H9 (cell line): ENCODE measurements at regions not wholly inside any gene's neighbourhood (a gene's known extent, or its start where the extent isn't known, plus 50 kb on each side); places are given as distances from the start of the nearest gene placed in this dataset.
"Not testable (repeated sequence)": the region's sequence is repeated elsewhere in the genome, so short reads cannot be mapped to it uniquely, and the experiment has no call there.

ENCODE experiments used
- DNase-seq: peaks from one replicate; pipeline ENCODE4 v3.0.0-alpha.2; 2017
- H2AFZ ChIP-seq: one replicate; pipeline ENCODE4 v1.6.1; 2013; ENCODE audit warnings: mild to moderate bottlenecking, low read length, control low read depth, moderate library complexity
- H2AK5ac ChIP-seq: 2 replicates; pipeline ENCODE4 v1.6.1; 2013; ENCODE audit warnings: low read length, control low read depth, mixed read lengths; ENCODE audit not compliant: insufficient read length
- H2BK120ac ChIP-seq: one replicate; pipeline ENCODE4 v1.6.1; 2013; ENCODE audit warnings: low read depth, mild to moderate bottlenecking, low read length, control low read depth, inconsistent platforms; ENCODE audit not compliant: poor library complexity, severe bottlenecking
- H2BK12ac ChIP-seq: 2 replicates; pipeline ENCODE4 v1.6.1; 2013; ENCODE audit warnings: low read length, control low read depth, mixed read lengths, low read depth; ENCODE audit not compliant: insufficient read length
- H2BK15ac ChIP-seq: 2 replicates; pipeline ENCODE4 v1.6.1; 2013; ENCODE audit warnings: low read depth, low read length, control low read depth
- H2BK20ac ChIP-seq: one replicate; pipeline ENCODE4 v1.6.1; 2013; ENCODE audit warnings: low read depth, mild to moderate bottlenecking, low read length, control low read depth, inconsistent platforms; ENCODE audit not compliant: poor library complexity, severe bottlenecking
- H2BK5ac ChIP-seq: 2 replicates; pipeline ENCODE4 v1.6.1; 2013; ENCODE audit warnings: low read length, control low read depth, mixed read lengths; ENCODE audit not compliant: insufficient read length
- H3K14ac ChIP-seq: 2 replicates; pipeline ENCODE4 v1.6.1; 2013; ENCODE audit warnings: low read length, control low read depth; ENCODE audit not compliant: insufficient read depth
- H3K18ac ChIP-seq: 2 replicates; pipeline ENCODE4 v1.6.1; 2013; ENCODE audit warnings: low read depth, mild to moderate bottlenecking, mixed read lengths, low read length, control low read depth; ENCODE audit not compliant: insufficient read length
- H3K23ac ChIP-seq: 2 replicates; pipeline ENCODE4 v1.6.1; 2013; ENCODE audit warnings: low read length, control low read depth, mixed read lengths, low read depth; ENCODE audit not compliant: insufficient read length
- H3K23me2 ChIP-seq: 2 replicates; pipeline ENCODE4 v1.6.1; 2013; ENCODE audit warnings: low read depth, mild to moderate bottlenecking, mixed read lengths, low read length, control low read depth; ENCODE audit not compliant: insufficient read length, poor library complexity, severe bottlenecking
- H3K27ac ChIP-seq: 2 replicates; pipeline ENCODE4 v1.5.1; 2013; ENCODE audit warnings: low read length, control low read depth, mixed read lengths, low read depth; ENCODE audit not compliant: insufficient read length
- H3K27me3 ChIP-seq: 2 replicates; pipeline ENCODE4 v1.6.1; 2013; ENCODE audit warnings: low read length, control low read depth, inconsistent platforms; ENCODE audit not compliant: insufficient read depth
- H3K4ac ChIP-seq: 2 replicates; pipeline ENCODE4 v1.6.1; 2013; ENCODE audit warnings: low read depth, mild to moderate bottlenecking, control low read depth, inconsistent platforms, low read length, moderate library complexity
- H3K4me1 ChIP-seq: 2 replicates; pipeline ENCODE4 v1.6.1; 2013; ENCODE audit warnings: low read length, control low read depth, inconsistent platforms; ENCODE audit not compliant: insufficient read depth
- H3K4me2 ChIP-seq: 2 replicates; pipeline ENCODE4 v1.6.1; 2013; ENCODE audit warnings: low read length, control low read depth, mixed read lengths; ENCODE audit not compliant: insufficient read length, insufficient read depth
- H3K56ac ChIP-seq: 2 replicates; pipeline ENCODE4 v1.6.1; 2013; ENCODE audit warnings: low read depth, mild to moderate bottlenecking, mixed read lengths, low read length, control low read depth; ENCODE audit not compliant: insufficient read length
- H3K79me1 ChIP-seq: 2 replicates; pipeline ENCODE4 v1.6.1; 2013; ENCODE audit warnings: low read depth, mild to moderate bottlenecking, moderate library complexity, low read length, control low read depth, inconsistent platforms; ENCODE audit not compliant: insufficient read depth, poor library complexity, severe bottlenecking
- H3K79me2 ChIP-seq: 2 replicates; pipeline ENCODE4 v1.6.1; 2013; ENCODE audit warnings: low read length, control low read depth, inconsistent platforms; ENCODE audit not compliant: insufficient read depth
- H3K9ac ChIP-seq: 2 replicates; pipeline ENCODE4 v1.6.1; 2013; ENCODE audit warnings: low read length, control low read depth, mixed read lengths; ENCODE audit not compliant: insufficient read length; ENCODE audit errors: extremely low read depth
- H3K9me3 ChIP-seq: one replicate; pipeline ENCODE4 v1.6.1; 2013; ENCODE audit warnings: low read depth, low read length, inconsistent platforms; ENCODE audit not compliant: control insufficient read depth
- H3T11ph ChIP-seq: one replicate; pipeline ENCODE4 v1.6.1; 2013; ENCODE audit warnings: mild to moderate bottlenecking, low read length, control low read depth, inconsistent platforms
- H4K20me1 ChIP-seq: one replicate; pipeline ENCODE4 v1.6.1; 2013; ENCODE audit not compliant: control insufficient read depth, insufficient read length, insufficient read depth
- H4K5ac ChIP-seq: 2 replicates; pipeline ENCODE4 v1.6.1; 2013; ENCODE audit warnings: low read depth, mild to moderate bottlenecking, mixed read lengths, low read length, control low read depth; ENCODE audit not compliant: insufficient read length
- H4K8ac ChIP-seq: replicated peaks from 2 replicates; pipeline ENCODE4 v1.6.1; 2013; ENCODE audit warnings: low read length, control low read depth, mixed read lengths, low read depth; ENCODE audit not compliant: insufficient read length
- H4K91ac ChIP-seq: 2 replicates; pipeline ENCODE4 v1.6.1; 2013; ENCODE audit warnings: low read depth, mild to moderate bottlenecking, moderate library complexity, mixed read lengths, low read length, control low read depth; ENCODE audit not compliant: insufficient read length
- H3K27ac Mint-ChIP-seq, 3 experiments: 2 replicates in 2 of 3; 3 replicates in 1 of 3; pipeline ENCODE4 v1.8.0; 2020 to 2021; ENCODE audit warnings: mixed read lengths in 3 of 3, mild to moderate bottlenecking in 1 of 3, moderate library complexity in 1 of 3
- H3K27me3 Mint-ChIP-seq: 2 replicates; pipeline ENCODE4 v1.8.0; 2021; ENCODE audit warnings: low read depth, mild to moderate bottlenecking, moderate library complexity, mixed read lengths
- H3K36me3 Mint-ChIP-seq, 3 experiments: 2 replicates in 2 of 3; 3 replicates in 1 of 3; pipeline ENCODE4 v1.8.0; 2020 to 2021; ENCODE audit warnings: low read depth in 3 of 3, mixed read lengths in 3 of 3; ENCODE audit not compliant: insufficient read depth in 1 of 3
- H3K4me1 Mint-ChIP-seq, 2 experiments: 2 replicates each; pipeline ENCODE4 v1.8.0; 2020; ENCODE audit warnings: mixed read lengths in 2 of 2
- H3K4me3 Mint-ChIP-seq, 2 experiments: 2 replicates in 1 of 2; 3 replicates in 1 of 2; pipeline ENCODE4 v1.8.0; 2020 to 2021; ENCODE audit warnings: mild to moderate bottlenecking in 2 of 2, mixed read lengths in 2 of 2, moderate library complexity in 1 of 2
- H3K9me3 Mint-ChIP-seq, 2 experiments: 2 replicates in 1 of 2; 3 replicates in 1 of 2; pipeline ENCODE4 v1.8.0; 2020; ENCODE audit warnings: mild to moderate bottlenecking in 2 of 2, mixed read lengths in 2 of 2, moderate library complexity in 1 of 2
- WGBS: extraction: QIAGEN DNeasy Blood & Tissue Kit; methylation state at CpG from one replicate; pipeline ENCODE4 v1.1.7; 2013; ENCODE audit warnings: missing lambda C conversion rate, low lambda C conversion rate, mixed read lengths; ENCODE audit not compliant: insufficient read length; ENCODE audit errors: extremely low coverage; 5-methylcytosine and 5-hydroxymethylcytosine counted together

DNA sequence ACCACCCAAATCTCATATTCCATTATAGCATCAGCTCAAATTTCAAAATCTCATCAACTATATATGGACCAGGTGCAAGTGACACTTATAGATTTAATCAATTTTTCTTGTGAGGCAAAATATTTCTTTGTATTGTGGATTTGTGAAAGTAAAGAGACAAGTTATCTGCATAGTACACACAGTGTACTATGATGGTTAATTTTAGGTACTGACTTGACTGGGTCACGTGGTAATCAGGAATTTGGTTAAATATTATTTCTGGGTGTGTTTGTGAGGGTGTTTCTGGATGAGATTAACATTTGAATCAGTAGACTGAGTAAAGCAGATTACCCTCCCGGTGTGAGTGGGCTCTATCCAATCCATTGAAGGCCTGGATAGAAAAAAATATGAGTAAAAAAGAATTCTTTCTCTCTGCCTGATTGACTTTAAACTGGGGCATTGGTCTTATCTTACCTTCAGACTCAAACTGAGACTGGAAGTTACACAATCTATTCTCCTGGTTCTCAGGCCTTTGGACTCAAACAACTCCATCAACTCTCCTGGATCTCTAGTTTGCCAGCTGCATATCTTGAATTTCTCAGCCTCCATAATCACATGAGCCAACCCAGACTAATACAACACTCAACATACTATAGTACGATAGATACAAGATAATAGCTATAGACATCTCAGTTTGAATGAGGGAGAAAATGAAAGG lies 799.9 kb downstream of the NAP1L3 start:
- not testable (repeated sequence) for H3K4me1 Mint-ChIP-seq, H3K4me3 Mint-ChIP-seq, H4K5ac ChIP-seq, H3K9me3 Mint-ChIP-seq, H4K8ac ChIP-seq, H3K27ac ChIP-seq, H2BK120ac ChIP-seq, H4K20me1 ChIP-seq, H3K79me1 ChIP-seq, H3K79me2 ChIP-seq, H2AK5ac ChIP-seq, H3K4me2 ChIP-seq, H3K27me3 Mint-ChIP-seq, H3K4me1 ChIP-seq, H3K23me2 ChIP-seq, H3K18ac ChIP-seq, H2BK5ac ChIP-seq, H2BK20ac ChIP-seq, H3K9ac ChIP-seq, DNase-seq, H3K9me3 ChIP-seq, H2BK15ac ChIP-seq, H3T11ph ChIP-seq, H3K14ac ChIP-seq, H3K4ac ChIP-seq, H3K56ac ChIP-seq, H2BK12ac ChIP-seq, H3K23ac ChIP-seq, H3K27me3 ChIP-seq, H4K91ac ChIP-seq, H2AFZ ChIP-seq
- peak overlapping the region in 1 of 3 experiments; percentile 40; a peak in 1 of 7 replicates for H3K27ac Mint-ChIP-seq
- peaks cover 0 to 13% (median 0%) of the 10 kb centered on the region in 3 experiments; a peak in 3 of 7 replicates for H3K36me3 Mint-ChIP-seq
- no CpG with 5 or more reads among the region's 3 CpGs for WGBS

DNA sequence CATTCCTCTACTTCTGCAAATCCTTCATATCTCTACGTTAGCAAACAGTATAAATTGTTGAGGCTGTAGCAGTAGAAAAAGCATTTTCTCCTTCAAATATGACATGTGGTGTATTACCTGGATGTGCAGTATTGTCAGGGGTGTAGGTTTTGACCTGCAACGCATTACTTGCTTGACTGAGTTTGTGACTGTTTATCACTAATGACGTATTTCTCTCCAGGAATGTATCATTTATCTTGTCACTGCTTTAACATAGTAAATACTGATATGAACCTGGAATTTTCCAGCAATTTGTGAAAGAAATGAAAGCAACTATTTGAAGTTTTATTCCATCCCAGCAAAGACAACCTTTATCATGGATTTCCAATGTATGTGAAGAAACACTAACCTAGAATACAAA lies 823.4 kb downstream of the NAP1L3 start:
- H3K23me2 ChIP-seq, H3K79me2 ChIP-seq, H3K9me3 ChIP-seq, H3K9ac ChIP-seq, H4K91ac ChIP-seq, H3K36me3 Mint-ChIP-seq, H3T11ph ChIP-seq, H3K27ac ChIP-seq, H3K23ac ChIP-seq, H3K27ac Mint-ChIP-seq, H2BK15ac ChIP-seq, H3K27me3 Mint-ChIP-seq, H2AFZ ChIP-seq, H4K8ac ChIP-seq, H4K20me1 ChIP-seq, H2BK20ac ChIP-seq, H3K79me1 ChIP-seq, H4K5ac ChIP-seq, H3K27me3 ChIP-seq, H3K4me1 ChIP-seq, H3K4me3 Mint-ChIP-seq, H3K4ac ChIP-seq, H2AK5ac ChIP-seq, H3K56ac ChIP-seq, H2BK12ac ChIP-seq, H3K4me1 Mint-ChIP-seq, H2BK120ac ChIP-seq, H3K14ac ChIP-seq, H3K18ac ChIP-seq, H3K4me2 ChIP-seq, H3K9me3 Mint-ChIP-seq, DNase-seq, H2BK5ac ChIP-seq: not testable (repeated sequence)
- WGBS = no CpG with 5 or more reads among the region's 3 CpGs
